ENCODE measurements at regions not wholly inside any gene's neighbourhood (a gene's known extent, or its start where the extent isn't known, plus 50 kb on each side); places are given as distances from the start of the nearest gene placed in this dataset.

- intact Hi-C loops (cut with DNase I), result no loop called here
- H3K27ac ChIP-seq, result no peak overlapping the region
- H3K4me1 ChIP-seq, result no peaks in the 10 kb centered on the region
- no peak overlapping the region for H3K4me3 ChIP-seq
- no peaks in the 10 kb centered on the region for H3K27me3 ChIP-seq
- TF ChIP-seq CTCF (IDR thresholded peaks at IDR 0.05) (no peak), POLR2A (IDR thresholded peaks at IDR 0.05) (no peak)
- no peaks in the 10 kb centered on the region for H3K36me3 ChIP-seq
- DNase-seq, result no peak
- WGBS, 2 donors, result 56 to 70% methylated on average over 4 of the region's 4 CpGs
- peaks cover 0 to 4% (median 0%) of the 10 kb centered on the region in 3 donors for H3K9me3 ChIP-seq
Measured at GRCh38 chr2:45207101-45207500, 197.8 kb upstream of the SIX2 start.

- no peak overlapping the region for H3K27ac ChIP-seq
- intact Hi-C loops (cut with DNase I), result no loop called here
- TF ChIP-seq CTCF (IDR thresholded peaks at IDR 0.05) (no peak), POLR2A (IDR thresholded peaks at IDR 0.05) (no peak)
- WGBS, 2 donors, result 91 to 94% methylated on average over 7 to 8 of the region's 8 CpGs
- peaks cover 0 to 8% (median 0%) of the 10 kb centered on the region in 3 donors for H3K9me3 ChIP-seq
- no peaks in the 10 kb centered on the region for H3K27me3 ChIP-seq
- H3K4me1 ChIP-seq, result no peaks in the 10 kb centered on the region
- H3K36me3 ChIP-seq, result no peaks in the 10 kb centered on the region
- DNase-seq, result no peak
- H3K4me3 ChIP-seq, result no peak overlapping the region
Measured at GRCh38 chr2:45205985-45206384, 196.7 kb upstream of the SIX2 start.

- intact Hi-C loops (cut with DNase I), result no loop called here
- 87 to 88% methylated on average over 3 of the region's 4 CpGs for WGBS, 2 donors
- Histone ChIP-seq H3K36me3 (no peaks in the 10 kb centered on the region), H3K4me3 (no peak overlapping the region), H3K9me3 (peaks cover 0 to 8% (median 0%) of the 10 kb centered on the region in 3 donors), H3K27ac (no peak overlapping the region), H3K4me1 (no peaks in the 10 kb centered on the region), H3K27me3 (no peaks in the 10 kb centered on the region)
- DNase-seq, result no peak
- no peak for TF ChIP-seq CTCF (IDR thresholded peaks at IDR 0.05)
- no peak for TF ChIP-seq POLR2A (IDR thresholded peaks at IDR 0.05)
Measured at GRCh38 chr2:45205480-45205879, 196.2 kb upstream of the SIX2 start.

GRCh38 chr2:45203400-45203799 is 194.1 kb upstream of the SIX2 start:
- H3K4me3 ChIP-seq, result no peak overlapping the region
- no peaks in the 10 kb centered on the region for H3K4me1 ChIP-seq
- no peaks in the 10 kb centered on the region for H3K36me3 ChIP-seq
- no peak overlapping the region for H3K27ac ChIP-seq
- peaks cover 0 to 8% (median 0%) of the 10 kb centered on the region in 3 donors for H3K9me3 ChIP-seq
- DNase-seq, result no peak
- intact Hi-C loops (cut with DNase I), result no loop called here
- TF ChIP-seq POLR2A (IDR thresholded peaks at IDR 0.05), result no peak
- TF ChIP-seq CTCF (IDR thresholded peaks at IDR 0.05), result no peak
- H3K27me3 ChIP-seq, result no peaks in the 10 kb centered on the region

GRCh38 chr2:45199973-45200372 is 190.7 kb upstream of the SIX2 start:
- Histone ChIP-seq H3K27me3 (no peaks in the 10 kb centered on the region), H3K27ac (no peak overlapping the region), H3K9me3 (peaks cover 0 to 8% (median 0%) of the 10 kb centered on the region in 3 donors), H3K4me3 (no peak overlapping the region), H3K4me1 (no peaks in the 10 kb centered on the region), H3K36me3 (no peaks in the 10 kb centered on the region)
- no peak for TF ChIP-seq CTCF (IDR thresholded peaks at IDR 0.05)
- TF ChIP-seq POLR2A (IDR thresholded peaks at IDR 0.05), result no peak
- 44 to 69% methylated on average over 1 to 4 of the region's 4 CpGs for WGBS, 2 donors
- DNase-seq, result no peak
- intact Hi-C loops (cut with DNase I), result no loop called here

Measured in esophagus squamous epithelium (tissue), 5 donors.